ENCODE measurements at regions not wholly inside any gene's neighbourhood (a gene's known extent, or its start where the extent isn't known, plus 50 kb on each side); places are given as distances from the start of the nearest gene placed in this dataset.

- DNase-seq (ENCODE audit: extremely low read depth in 1 of 4, low spot score in 3 of 4), result no peak
- Histone ChIP-seq H3K9ac (ENCODE audit: insufficient read depth in 1 of 2, low read depth in 2 of 2, low read length in 2 of 2) (no peak overlapping the region), H3K27me3 (ENCODE audit: control insufficient read depth in 2 of 2, insufficient read depth in 2 of 2, low read length in 2 of 2) (no peaks in the 10 kb centered on the region), H3K79me2 (ENCODE audit: control insufficient read depth, insufficient read depth, low read length) (no peaks in the 10 kb centered on the region), H3K36me3 (ENCODE audit: control insufficient read depth, insufficient read depth, low read length) (no peaks in the 10 kb centered on the region), H3K9me3 (replicated peaks; ENCODE audit: control insufficient read depth, insufficient read depth, low read depth, low read length) (no peaks in the 10 kb centered on the region), H2AFZ (ENCODE audit: low read depth, low read length) (no peak overlapping the region), H3K9me1 (ENCODE audit: control insufficient read depth, insufficient read depth, low read length) (no peaks in the 10 kb centered on the region), H3K27ac (ENCODE audit: extremely low read depth, low read depth, low read length) (no peak overlapping the region), H3K4me2 (ENCODE audit: insufficient read depth, low read length) (no peak overlapping the region), H3K4me3 (no peak overlapping the region), H4K20me1 (replicated peaks; ENCODE audit: control insufficient read depth, insufficient read depth, low read length) (no peaks in the 10 kb centered on the region), H3K4me1 (replicated peaks in 1 of 2; ENCODE audit: control insufficient read depth in 2 of 2, insufficient read depth in 2 of 2, low read length in 2 of 2) (no peaks in the 10 kb centered on the region)
- TF ChIP-seq HMGXB4 (CRISPR knock-in tag; IDR thresholded peaks at IDR 0.05) (no peak), GATA2 (CRISPR knock-in tag; IDR thresholded peaks at IDR 0.05) (no peak), CBX5 (IDR thresholded peaks at IDR 0.05; ENCODE audit: borderline replicate concordance, low read depth) (no peak), MYBL2 (IDR thresholded peaks at IDR 0.05; ENCODE audit: low read depth) (no peak), MYBL2 (CRISPR knock-in tag; IDR thresholded peaks at IDR 0.05; ENCODE audit: borderline replicate concordance) (no peak)
- no peak for ATAC-seq
- CTCF ChIA-PET (ENCODE audit: low intra/inter-chr PET ratio), result no interaction called here
- no peak for FAIRE-seq
- BruUV-seq (replicated peaks), result no TSS peak
- POLR2A ChIA-PET, result no interaction called here
- 0% methylated on average over 5 of the region's 7 CpGs for WGBS (ENCODE audit: insufficient coverage, low coverage, missing lambda C conversion rate)
- in situ Hi-C loops (cut with MboI) (no loop called here), intact Hi-C loops (cut with micrococcal nuclease) (no loop called here)
These were observed 323.5 kb upstream of the SLC24A2 start for GRCh38 chr9:20112205-20112783.
